Ramos (cell line): ENCODE measurements at regions not wholly inside any gene's neighbourhood (a gene's known extent, or its start where the extent isn't known, plus 50 kb on each side); places are given as distances from the start of the nearest gene placed in this dataset.
"Not testable (repeated sequence)": the region's sequence is repeated elsewhere in the genome, so short reads cannot be mapped to it uniquely, and the experiment has no call there.

Source experiments
- in situ Hi-C: fragments of 300-500 bp; cut with MboI; formaldehyde crosslinking; loops from one replicate; pipeline ENCODE4 v1.14.3; 2022; ENCODE audit warnings: low sequenced_read_pairs; ENCODE audit not compliant: unreplicated experiment

GRCh38 chr7:119026391-119026790 is 801.9 kb downstream of the ANKRD7 start:
- in situ Hi-C loops, result no loop called here

GRCh38 chr7:119028736-119029135 is 804.2 kb downstream of the ANKRD7 start:
- in situ Hi-C loops, result no loop called here

- in situ Hi-C loops, result not testable (repeated sequence)
Observed at GRCh38 chr7:119032136-119032535, 807.6 kb downstream of the ANKRD7 start.

GRCh38 chr7:119033641-119034040 is 809.1 kb downstream of the ANKRD7 start:
- in situ Hi-C loops, result no loop called here

- in situ Hi-C loops, result no loop called here
Observed at GRCh38 chr7:119037941-119038340, 813.4 kb downstream of the ANKRD7 start.

- in situ Hi-C loops, result no loop called here
Observed at GRCh38 chr7:119046068-119046467, 821.6 kb downstream of the ANKRD7 start.

- in situ Hi-C loops, result no loop called here
Observed at GRCh38 chr7:119065966-119066365, 841.5 kb downstream of the ANKRD7 start.

- in situ Hi-C loops, result no loop called here
Observed at GRCh38 chr7:119086026-119086425, 861.5 kb downstream of the ANKRD7 start.

GRCh38 chr7:119090851-119091250 is 866.3 kb downstream of the ANKRD7 start:
- in situ Hi-C loops, result no loop called here

- in situ Hi-C loops, result no loop called here
Observed at GRCh38 chr7:119096683-119097082, 872.2 kb downstream of the ANKRD7 start.

- in situ Hi-C loops, result not testable (repeated sequence)
Observed at GRCh38 chr7:119100611-119101258, 876.2 kb downstream of the ANKRD7 start.

GRCh38 chr7:119102291-119102690 is 877.8 kb downstream of the ANKRD7 start:
- in situ Hi-C loops, result no loop called here

GRCh38 chr7:119105381-119105780 is 880.9 kb downstream of the ANKRD7 start:
- in situ Hi-C loops, result no loop called here

- in situ Hi-C loops, result no loop called here
Observed at GRCh38 chr7:119123326-119123725, 898.8 kb downstream of the ANKRD7 start.

GRCh38 chr7:119127706-119128105 is 903.2 kb downstream of the ANKRD7 start:
- in situ Hi-C loops, result no loop called here

- in situ Hi-C loops, result no loop called here
Observed at GRCh38 chr7:119132436-119132835, 907.9 kb downstream of the ANKRD7 start.

- in situ Hi-C loops, result no loop called here
Observed at GRCh38 chr7:119167431-119167830, 942.9 kb downstream of the ANKRD7 start.

GRCh38 chr7:119172043-119172442 is 947.5 kb downstream of the ANKRD7 start:
- in situ Hi-C loops, result no loop called here

- in situ Hi-C loops, result no loop called here
Observed at GRCh38 chr7:119175911-119176627, 951.6 kb downstream of the ANKRD7 start.

GRCh38 chr7:119177863-119178262 is 953.4 kb downstream of the ANKRD7 start:
- in situ Hi-C loops, result no loop called here

- in situ Hi-C loops, result no loop called here
Observed at GRCh38 chr7:119184124-119184788, 959.8 kb downstream of the ANKRD7 start.
